Subcutaneous abdominal adipose tissue (tissue), 5 donors: ENCODE measurements at regions not wholly inside any gene's neighbourhood (a gene's known extent, or its start where the extent isn't known, plus 50 kb on each side); places are given as distances from the start of the nearest gene placed in this dataset.
"Not testable (repeated sequence)": the region's sequence is repeated elsewhere in the genome, so short reads cannot be mapped to it uniquely, and the experiment has no call there.

Source experiments
- H3K27ac ChIP-seq: one replicate; pipeline ENCODE4 v1.7.0; 2013; ENCODE audit warnings: low read depth, mild to moderate bottlenecking, inconsistent platforms, low read length, moderate library complexity
- H3K27me3 ChIP-seq, 5 donors: one replicate each; pipeline ENCODE4 v1.7.0; 2013; ENCODE audit warnings: low read length in 5 of 5, inconsistent platforms in 1 of 5; ENCODE audit not compliant: control insufficient read depth in 5 of 5, insufficient read depth in 4 of 5
- H3K36me3 ChIP-seq, 5 donors: one replicate each; pipeline ENCODE4 v1.7.0; 2013; ENCODE audit warnings: low read length in 5 of 5; ENCODE audit not compliant: control insufficient read depth in 5 of 5, insufficient read depth in 5 of 5
- H3K4me1 ChIP-seq, 5 donors: one replicate each; pipeline ENCODE4 v1.7.0; 2013; ENCODE audit warnings: low read length in 5 of 5, mild to moderate bottlenecking in 3 of 5, moderate library complexity in 1 of 5; ENCODE audit not compliant: control insufficient read depth in 5 of 5, insufficient read depth in 5 of 5
- H3K4me3 ChIP-seq, 5 donors: one replicate each; pipeline ENCODE4 v1.7.0; 2013; ENCODE audit warnings: low read length in 5 of 5, low read depth in 1 of 5
- H3K9ac ChIP-seq, 5 donors: one replicate each; pipeline ENCODE4 v1.7.0; 2013; ENCODE audit warnings: low read length in 5 of 5, mild to moderate bottlenecking in 4 of 5, moderate library complexity in 3 of 5
- H3K9me3 ChIP-seq, 5 donors: one replicate each; pipeline ENCODE4 v1.7.0; 2013; ENCODE audit warnings: low read length in 5 of 5; ENCODE audit not compliant: control insufficient read depth in 5 of 5
- donor health status: healthy.
- donor health status: healthy.
- donor health status: healthy.
- donor health status: healthy.
- donor health status: healthy.

GRCh38 chr15:20591936-20592335 lies 50.3 kb upstream of the GOLGA6L6 start:
- H3K36me3 ChIP-seq, H3K27ac ChIP-seq, H3K27me3 ChIP-seq: not testable (repeated sequence)

More at GRCh38 chr15:20591936-20592335, 50.3 kb upstream of the GOLGA6L6 start:
- not testable (repeated sequence) for H3K9ac ChIP-seq, H3K9me3 ChIP-seq, H3K4me1 ChIP-seq, H3K4me3 ChIP-seq
